GM13977 (cell line): ENCODE measurements at regions not wholly inside any gene's neighbourhood (a gene's known extent, or its start where the extent isn't known, plus 50 kb on each side); places are given as distances from the start of the nearest gene placed in this dataset.

Source experiments
- DNase-seq: peaks from one replicate; pipeline ENCODE4 v3.0.0; 2012; ENCODE audit warnings: low spot score
- in situ Hi-C: fragments of 300-500 bp; cut with MboI; formaldehyde crosslinking; loops from one replicate; pipeline ENCODE4 v1.12.0; 2022; ENCODE audit warnings: low sequenced_read_pairs, low pct_unique_long_range_greater_than_20kb, mixed read lengths, inconsistent platforms; ENCODE audit not compliant: unreplicated experiment
- TF ChIP-seq, protein P1 (sequence below): IDR thresholded peaks from 2 replicates; pipeline ENCODE4 v1.5.1; 2012; ENCODE audit warnings: mild to moderate bottlenecking, control low read depth; ENCODE audit not compliant: insufficient read depth; ENCODE audit errors: extremely low read depth, missing control alignments

DNA sequence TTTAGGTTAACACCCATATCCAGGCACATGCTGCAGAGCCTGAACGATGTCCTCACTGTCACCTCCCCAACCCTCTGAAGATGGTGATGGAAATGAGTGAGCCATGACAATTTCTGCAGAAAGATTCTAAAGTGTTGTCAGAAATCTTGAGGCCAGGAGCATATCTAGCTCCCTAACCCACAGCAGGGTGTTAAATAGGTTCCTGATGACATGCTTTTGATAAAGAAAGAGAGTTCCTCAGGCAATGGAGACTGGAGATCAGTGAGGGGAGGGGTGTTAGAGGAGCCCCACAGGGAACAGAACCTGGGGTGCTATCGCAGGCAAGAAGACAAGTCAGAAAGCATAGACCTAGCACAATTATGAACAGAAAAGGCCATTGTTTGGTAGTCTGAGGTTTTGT is 95.7 kb downstream of the ENC1 start:
- DNase-seq: no peak
- TF ChIP-seq, protein P1, sequence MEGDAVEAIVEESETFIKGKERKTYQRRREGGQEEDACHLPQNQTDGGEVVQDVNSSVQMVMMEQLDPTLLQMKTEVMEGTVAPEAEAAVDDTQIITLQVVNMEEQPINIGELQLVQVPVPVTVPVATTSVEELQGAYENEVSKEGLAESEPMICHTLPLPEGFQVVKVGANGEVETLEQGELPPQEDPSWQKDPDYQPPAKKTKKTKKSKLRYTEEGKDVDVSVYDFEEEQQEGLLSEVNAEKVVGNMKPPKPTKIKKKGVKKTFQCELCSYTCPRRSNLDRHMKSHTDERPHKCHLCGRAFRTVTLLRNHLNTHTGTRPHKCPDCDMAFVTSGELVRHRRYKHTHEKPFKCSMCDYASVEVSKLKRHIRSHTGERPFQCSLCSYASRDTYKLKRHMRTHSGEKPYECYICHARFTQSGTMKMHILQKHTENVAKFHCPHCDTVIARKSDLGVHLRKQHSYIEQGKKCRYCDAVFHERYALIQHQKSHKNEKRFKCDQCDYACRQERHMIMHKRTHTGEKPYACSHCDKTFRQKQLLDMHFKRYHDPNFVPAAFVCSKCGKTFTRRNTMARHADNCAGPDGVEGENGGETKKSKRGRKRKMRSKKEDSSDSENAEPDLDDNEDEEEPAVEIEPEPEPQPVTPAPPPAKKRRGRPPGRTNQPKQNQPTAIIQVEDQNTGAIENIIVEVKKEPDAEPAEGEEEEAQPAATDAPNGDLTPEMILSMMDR: no peak
- in situ Hi-C loops: no loop called here

DNA sequence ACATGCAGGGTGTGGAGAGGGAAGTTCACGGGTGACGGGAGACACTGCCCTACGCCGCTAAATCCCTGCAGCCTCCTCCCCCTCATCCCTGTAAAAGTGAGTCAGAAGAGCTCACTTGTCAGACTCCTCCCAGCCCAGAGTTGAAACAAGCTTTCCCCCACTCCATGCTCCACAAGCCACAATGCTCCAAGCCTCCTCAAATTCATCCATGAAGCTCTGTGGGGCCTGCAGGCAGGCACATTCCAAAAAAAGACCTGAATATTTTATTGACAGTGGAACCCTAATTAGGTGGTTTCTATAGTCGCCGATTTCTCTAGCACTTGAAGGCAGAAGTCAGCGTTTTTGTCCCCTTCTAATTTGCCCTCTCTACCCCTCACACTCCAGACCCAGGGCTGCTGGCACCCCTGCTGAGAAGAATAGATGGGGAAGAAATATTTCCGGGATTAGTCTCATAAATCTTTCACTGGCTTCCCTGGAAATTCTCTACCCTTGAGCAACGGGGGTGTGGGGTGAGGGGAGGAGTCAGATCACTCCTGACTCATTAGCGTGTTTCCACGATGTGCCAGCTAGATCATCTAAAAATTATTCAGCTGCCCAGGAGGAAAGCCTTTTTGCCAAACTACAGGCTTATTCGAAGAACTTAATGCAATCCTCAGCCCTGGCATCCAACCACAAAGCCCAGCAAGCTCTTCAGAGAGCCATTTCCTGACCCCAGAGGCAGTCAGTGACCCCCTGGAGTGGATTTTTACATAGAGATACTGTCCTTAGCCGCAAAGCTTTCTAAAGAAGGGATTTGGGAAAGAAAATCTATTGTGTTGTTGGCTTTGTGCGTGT is 97.1 kb downstream of the ENC1 start:
- DNase-seq: no peak
- TF ChIP-seq, protein P1: no peak
- in situ Hi-C loops: no loop called here

DNA sequence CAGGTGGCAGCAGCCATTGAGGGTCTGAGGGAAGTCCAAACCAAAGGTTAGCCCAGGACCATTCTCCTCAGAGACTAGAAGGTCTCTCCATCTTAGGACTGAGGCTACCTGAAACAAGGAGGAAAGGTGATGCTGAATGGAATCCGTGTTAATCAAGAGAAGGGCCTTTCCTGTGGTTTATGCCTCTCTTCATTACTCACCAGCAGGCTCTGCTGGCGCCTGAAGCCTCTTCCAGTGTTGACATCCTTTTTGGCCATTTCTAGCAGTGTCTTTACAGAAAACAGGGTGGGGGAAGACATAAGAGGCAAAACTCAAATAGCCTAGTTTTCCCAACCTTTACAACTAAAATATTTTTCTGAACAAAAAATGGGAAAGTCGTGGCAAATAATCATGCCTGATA is 98.0 kb downstream of the ENC1 start:
- in situ Hi-C loops: no loop called here
- no peak for DNase-seq
- TF ChIP-seq, protein P1: no peak

DNA sequence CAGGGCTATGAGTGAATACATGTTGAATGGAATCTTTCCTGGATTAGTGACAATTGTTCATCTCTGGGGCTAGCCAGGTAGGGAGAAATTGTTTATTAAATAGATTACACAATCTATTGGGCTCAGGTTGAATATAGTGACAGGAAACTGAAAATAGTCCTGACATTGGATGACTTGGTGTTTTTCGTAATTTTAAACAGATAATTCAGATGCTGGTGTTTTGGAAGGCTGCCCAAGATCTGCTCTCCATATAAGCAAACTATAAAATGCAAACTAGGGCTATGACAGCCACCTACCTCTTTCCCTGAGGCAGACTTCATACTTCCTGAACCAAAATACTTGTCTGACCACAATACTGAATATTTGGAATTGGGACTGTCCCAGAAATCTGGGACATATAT is 99.1 kb downstream of the ENC1 start:
- no peak for DNase-seq
- TF ChIP-seq, protein P1: no peak

DNA sequence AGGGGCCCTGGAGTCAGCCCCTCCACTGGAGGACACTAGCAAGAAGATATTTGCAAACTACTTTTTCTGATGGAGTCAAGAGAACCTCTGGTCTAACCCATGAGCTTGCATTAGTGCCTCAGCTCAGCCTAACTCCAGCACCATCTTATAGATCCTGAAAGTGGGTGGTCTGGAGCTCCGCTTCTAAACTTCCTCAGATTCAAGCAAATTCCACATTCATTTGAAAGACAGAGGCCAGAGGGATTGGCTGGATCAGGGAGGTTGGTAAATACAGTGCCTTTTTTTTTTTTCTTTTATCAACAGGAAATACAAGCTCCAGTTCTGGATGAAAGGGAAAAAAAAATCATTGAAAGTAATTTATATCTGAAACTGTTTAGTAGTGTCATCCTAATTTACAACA is 99.9 kb downstream of the ENC1 start:
- DNase-seq: no peak
- in situ Hi-C loops: no loop called here
- TF ChIP-seq, protein P1: no peak

More for the DNA sequence above, 99.1 kb downstream of the ENC1 start:
- in situ Hi-C loops: no loop called here

DNA sequence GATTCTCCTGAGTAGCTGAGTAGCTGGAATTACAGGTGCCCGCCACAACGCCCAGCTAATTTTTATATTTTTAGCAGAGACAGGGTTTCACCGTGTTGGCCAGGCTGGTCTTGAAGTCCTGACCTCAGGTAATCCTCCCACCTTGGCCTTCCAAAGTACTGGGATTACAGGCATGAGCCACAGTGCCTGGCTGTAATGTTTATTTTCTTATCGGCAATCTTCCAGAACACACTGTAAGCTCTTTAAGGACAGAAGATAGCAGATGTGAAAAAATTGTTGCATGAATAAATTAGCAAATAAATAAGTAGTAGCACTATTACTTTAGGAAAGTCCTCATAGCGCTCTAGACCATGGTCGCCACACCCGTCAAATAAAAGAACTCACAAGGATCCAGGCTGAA is 100.5 kb downstream of the ENC1 start:
- in situ Hi-C loops: no loop called here

More for the DNA sequence above, 100.5 kb downstream of the ENC1 start:
- DNase-seq: no peak
- TF ChIP-seq, protein P1: no peak
